SK-N-SH (cell line): ENCODE measurements at regions not wholly inside any gene's neighbourhood (a gene's known extent, or its start where the extent isn't known, plus 50 kb on each side); places are given as distances from the start of the nearest gene placed in this dataset.

Experiments
- CTCF ChIA-PET: fragments of 300-600, 350-600 bp; formaldehyde crosslinking; extraction: SDS; loops from one replicate; lab custom pipeline; 2021; lab: Yijun Ruan, JAX
- POLR2A ChIA-PET: fragments of 350-600 bp; sonication (Branson Sonifier 250); formaldehyde crosslinking; extraction: SDS; loops from one replicate; lab custom pipeline; 2020; ENCODE audit warnings: antibody characterized with exemption, inconsistent platforms; lab: Yijun Ruan, JAX
- DNase-seq: peaks from one replicate; pipeline ENCODE4 v3.0.0; 2012
- H2AFZ ChIP-seq: fragments of 200-600 bp; sonication (generic); 2 replicates; pipeline ENCODE4 v1.8.1; 2016; ENCODE audit warnings: antibody characterized with exemption, mild to moderate bottlenecking, low read depth
- H3F3A ChIP-seq: fragments of 200-600 bp; sonication (generic); replicated peaks from 2 replicates; pipeline ENCODE3; 2016; ENCODE audit warnings: antibody characterized with exemption, mild to moderate bottlenecking; ENCODE audit not compliant: insufficient read depth
- H3K27ac ChIP-seq, 2 experiments: fragments of 200-500 bp in 1 of 2; fragments of 200-600 bp in 1 of 2; sonication (Bioruptor generic) in 1 of 2; sonication (generic), shearing (Covaris generic) in 1 of 2; 2 replicates each; pipeline versions ENCODE4 v1.5.1 to v1.6.1; 2014 to 2016; ENCODE audit warnings: low read depth in 2 of 2, inconsistent platforms in 1 of 2, low read length in 1 of 2, mild to moderate bottlenecking in 1 of 2, mixed read lengths in 1 of 2
- H3K27me3 ChIP-seq: fragments of 200-600 bp; sonication (generic), shearing (Covaris generic); 2 replicates; pipeline ENCODE4 v1.6.1; 2016; ENCODE audit warnings: mixed run types; ENCODE audit not compliant: insufficient read depth
- H3K36me3 ChIP-seq, 2 experiments: fragments of 200-500 bp in 1 of 2; fragments of 200-600 bp in 1 of 2; sonication (Bioruptor generic) in 1 of 2; sonication (generic) in 1 of 2; replicated peaks in 1 of 2; 2 replicates each; pipeline versions ENCODE3 to v1.5.1; 2014 to 2016; ENCODE audit warnings: low read length in 1 of 2, mild to moderate bottlenecking in 1 of 2; ENCODE audit not compliant: insufficient read depth in 2 of 2, control insufficient read depth in 1 of 2
- H3K4me1 ChIP-seq, 2 experiments: fragments of 200-500 bp in 1 of 2; fragments of 200-600 bp in 1 of 2; sonication (Bioruptor generic) in 1 of 2; sonication (generic), shearing (Covaris generic) in 1 of 2; 2 replicates each; pipeline versions ENCODE4 v1.5.1 to v1.6.1; 2014 to 2016; ENCODE audit warnings: low read depth in 1 of 2, low read length in 1 of 2, mixed run types in 1 of 2; ENCODE audit not compliant: insufficient read depth in 2 of 2, control insufficient read depth in 1 of 2
- H3K4me2 ChIP-seq: fragments of 200-600 bp; sonication (generic), shearing (Covaris generic); 2 replicates; pipeline ENCODE4 v1.6.1; 2017; ENCODE audit warnings: mixed run types
- H3K4me3 ChIP-seq, 2 experiments: fragments of 200-500 bp in 1 of 2; fragments of 200-600 bp in 1 of 2; sonication (Bioruptor generic) in 1 of 2; sonication (generic), shearing (Covaris generic) in 1 of 2; 2 replicates each; pipeline versions ENCODE4 v1.5.1 to v1.8.1; 2014 to 2016; ENCODE audit warnings: low read depth in 2 of 2, inconsistent platforms in 1 of 2, low read length in 1 of 2, mild to moderate bottlenecking in 1 of 2, mixed read lengths in 1 of 2, moderate library complexity in 1 of 2
- H3K79me2 ChIP-seq: fragments of 200-600 bp; sonication (generic); 2 replicates; pipeline ENCODE4 v1.8.1; 2017; ENCODE audit warnings: mild to moderate bottlenecking; ENCODE audit not compliant: insufficient read depth
- H3K9ac ChIP-seq: fragments of 200-600 bp; sonication (generic); 2 replicates; pipeline ENCODE4 v1.6.1; 2017; ENCODE audit warnings: mixed run types
- H3K9me2 ChIP-seq: fragments of 200-600 bp; sonication (generic); 2 replicates; pipeline ENCODE4 v1.6.1; 2017; ENCODE audit warnings: mixed run types
- H3K9me3 ChIP-seq: fragments of 200-600 bp; sonication (generic); 2 replicates; pipeline ENCODE4 v1.6.1; 2017; ENCODE audit warnings: mixed run types, mild to moderate bottlenecking, moderate library complexity
- H4K20me1 ChIP-seq: fragments of 200-600 bp; sonication (generic); 2 replicates; pipeline ENCODE4 v1.6.1; 2017; ENCODE audit warnings: mild to moderate bottlenecking, mixed run types; ENCODE audit not compliant: insufficient read depth
- CHD2 ChIP-seq: fragments of 150-350 bp; IDR thresholded peaks from 2 replicates; pipeline ENCODE4 v1.6.1; 2018; ENCODE audit warnings: low read length; ENCODE audit not compliant: partially characterized antibody
- ELF1 ChIP-seq: IDR thresholded peaks from 2 replicates; pipeline ENCODE4 v1.4.0; 2012
- EZH2phosphoT487 ChIP-seq: fragments of 200-600 bp; sonication (generic); IDR thresholded peaks from 2 replicates; pipeline ENCODE4 v1.6.1; 2017; ENCODE audit warnings: low read depth, mixed run types, mild to moderate bottlenecking, antibody characterized with exemption, moderate library complexity, borderline replicate concordance
- JUND ChIP-seq: IDR thresholded peaks from 2 replicates; pipeline ENCODE4 v1.4.0; 2012
- NRF1 ChIP-seq: IDR thresholded peaks from 2 replicates; pipeline ENCODE4 v1.6.1; 2012; ENCODE audit warnings: low read depth, mild to moderate bottlenecking, low read length
- RAD21 ChIP-seq: IDR thresholded peaks from 2 replicates; pipeline ENCODE4 v1.6.1; 2012; ENCODE audit warnings: mild to moderate bottlenecking, low read length
- RFX5 ChIP-seq: IDR thresholded peaks from 2 replicates; pipeline ENCODE4 v1.6.1; 2012; ENCODE audit warnings: mild to moderate bottlenecking, improper control_type of control experiment, low read length
- RXRA ChIP-seq: IDR thresholded peaks from 2 replicates; pipeline ENCODE4 v1.4.0; 2012; ENCODE audit warnings: low read depth, mild to moderate bottlenecking, borderline replicate concordance
- SMC3 ChIP-seq: IDR thresholded peaks from 2 replicates; pipeline ENCODE4 v1.6.1; 2012; ENCODE audit warnings: low read depth, low read length, improper control_type of control experiment
- TAF1 ChIP-seq: IDR thresholded peaks from 2 replicates; pipeline ENCODE4 v1.6.1; 2012; ENCODE audit warnings: low read depth, mild to moderate bottlenecking, low read length, moderate library complexity, borderline replicate concordance
- TCF12 ChIP-seq: IDR thresholded peaks from 2 replicates; pipeline ENCODE4 v1.4.0; 2012
- TEAD4 ChIP-seq: IDR thresholded peaks from 2 replicates; pipeline ENCODE4 v1.4.0; 2012; ENCODE audit warnings: mild to moderate bottlenecking, borderline replicate concordance; ENCODE audit not compliant: insufficient read depth
- WGBS: methylation state at CpG from one replicate; pipeline ENCODE4 v1.1.6; 2017; ENCODE audit warnings: low lambda C conversion rate; 5-methylcytosine and 5-hydroxymethylcytosine counted together
- TF ChIP-seq, protein P1 (sequence below): fragments of 200-600 bp; sonication (generic); IDR thresholded peaks from 2 replicates; pipeline ENCODE4 v1.6.1; 2017; ENCODE audit warnings: antibody characterized with exemption, mild to moderate bottlenecking, moderate library complexity
- TF ChIP-seq, protein P2 (sequence below): IDR thresholded peaks from 2 replicates; pipeline ENCODE4; 2012
- TF ChIP-seq, protein P3 (sequence below): IDR thresholded peaks from 2 replicates; pipeline ENCODE4 v1.6.1; 2012; ENCODE audit warnings: mild to moderate bottlenecking, low read depth, low read length, moderate library complexity
- TF ChIP-seq, protein P4 (sequence below): fragments of 150-350 bp; IDR thresholded peaks from 2 replicates; pipeline ENCODE4 v1.6.1; 2016; ENCODE audit warnings: mild to moderate bottlenecking, low read depth, low read length
- TF ChIP-seq, protein P5 (sequence below): IDR thresholded peaks from 2 replicates; pipeline ENCODE4 v1.4.0; 2012; ENCODE audit warnings: low read depth, borderline replicate concordance

DNA sequence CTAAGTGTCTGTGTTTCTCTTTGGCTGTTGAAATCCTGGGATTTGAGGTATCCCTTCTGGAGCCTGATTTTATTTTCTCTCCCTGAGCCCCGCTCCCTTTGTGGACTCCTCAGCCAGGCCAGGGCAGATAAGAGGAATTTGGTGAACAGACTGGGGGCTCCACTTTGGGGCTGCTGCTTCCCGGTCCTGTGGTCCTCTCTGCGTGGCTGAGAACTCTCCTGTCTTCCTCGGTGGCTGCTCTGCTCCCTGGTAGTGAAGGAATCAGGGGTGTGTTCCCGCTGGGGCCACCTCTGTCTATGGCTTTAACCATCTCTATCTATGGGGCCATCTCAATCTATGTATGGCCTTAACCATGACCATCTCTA, 71.7 kb upstream of the SH3PXD2B start:
- Histone ChIP-seq H3K27me3 (peaks cover 5% of the 10 kb centered on the region; the same call in 1 of the 2 replicates), H3K4me2 (no peak overlapping the region), H3K36me3 (no peaks in the 10 kb centered on the region), H3K9ac (no peak overlapping the region), H3F3A (no peaks in the 10 kb centered on the region), H4K20me1 (no peaks in the 10 kb centered on the region), H3K9me2 (no peaks in the 10 kb centered on the region), H3K4me1 (peaks cover 0 to 7% of the 10 kb centered on the region in 2 experiments; a peak in 1 of 4 replicates), H3K4me3 (no peak overlapping the region), H2AFZ (no peak overlapping the region), H3K9me3 (no peaks in the 10 kb centered on the region), H3K27ac (no peak overlapping the region), H3K79me2 (no peaks in the 10 kb centered on the region)
- TF ChIP-seq, protein P1, sequence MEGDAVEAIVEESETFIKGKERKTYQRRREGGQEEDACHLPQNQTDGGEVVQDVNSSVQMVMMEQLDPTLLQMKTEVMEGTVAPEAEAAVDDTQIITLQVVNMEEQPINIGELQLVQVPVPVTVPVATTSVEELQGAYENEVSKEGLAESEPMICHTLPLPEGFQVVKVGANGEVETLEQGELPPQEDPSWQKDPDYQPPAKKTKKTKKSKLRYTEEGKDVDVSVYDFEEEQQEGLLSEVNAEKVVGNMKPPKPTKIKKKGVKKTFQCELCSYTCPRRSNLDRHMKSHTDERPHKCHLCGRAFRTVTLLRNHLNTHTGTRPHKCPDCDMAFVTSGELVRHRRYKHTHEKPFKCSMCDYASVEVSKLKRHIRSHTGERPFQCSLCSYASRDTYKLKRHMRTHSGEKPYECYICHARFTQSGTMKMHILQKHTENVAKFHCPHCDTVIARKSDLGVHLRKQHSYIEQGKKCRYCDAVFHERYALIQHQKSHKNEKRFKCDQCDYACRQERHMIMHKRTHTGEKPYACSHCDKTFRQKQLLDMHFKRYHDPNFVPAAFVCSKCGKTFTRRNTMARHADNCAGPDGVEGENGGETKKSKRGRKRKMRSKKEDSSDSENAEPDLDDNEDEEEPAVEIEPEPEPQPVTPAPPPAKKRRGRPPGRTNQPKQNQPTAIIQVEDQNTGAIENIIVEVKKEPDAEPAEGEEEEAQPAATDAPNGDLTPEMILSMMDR, result no peak
- TF ChIP-seq TCF12 (no peak), SMC3 (no peak), ELF1 (no peak), JUND (no peak), EZH2phosphoT487 (no peak), RFX5 (no peak), NRF1 (no peak), TEAD4 (no peak), RXRA (no peak)
- TF ChIP-seq, protein P2, sequence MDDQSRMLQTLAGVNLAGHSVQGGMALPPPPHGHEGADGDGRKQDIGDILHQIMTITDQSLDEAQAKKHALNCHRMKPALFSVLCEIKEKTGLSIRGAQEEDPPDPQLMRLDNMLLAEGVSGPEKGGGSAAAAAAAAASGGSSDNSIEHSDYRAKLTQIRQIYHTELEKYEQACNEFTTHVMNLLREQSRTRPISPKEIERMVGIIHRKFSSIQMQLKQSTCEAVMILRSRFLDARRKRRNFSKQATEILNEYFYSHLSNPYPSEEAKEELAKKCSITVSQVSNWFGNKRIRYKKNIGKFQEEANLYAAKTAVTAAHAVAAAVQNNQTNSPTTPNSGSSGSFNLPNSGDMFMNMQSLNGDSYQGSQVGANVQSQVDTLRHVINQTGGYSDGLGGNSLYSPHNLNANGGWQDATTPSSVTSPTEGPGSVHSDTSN, result no peak
- ChIA-PET CTCF (no interaction called here), POLR2A (no interaction called here)
- WGBS, result 32% methylated on average over 5 of the region's 5 CpGs
- no peak for DNase-seq

DNA sequence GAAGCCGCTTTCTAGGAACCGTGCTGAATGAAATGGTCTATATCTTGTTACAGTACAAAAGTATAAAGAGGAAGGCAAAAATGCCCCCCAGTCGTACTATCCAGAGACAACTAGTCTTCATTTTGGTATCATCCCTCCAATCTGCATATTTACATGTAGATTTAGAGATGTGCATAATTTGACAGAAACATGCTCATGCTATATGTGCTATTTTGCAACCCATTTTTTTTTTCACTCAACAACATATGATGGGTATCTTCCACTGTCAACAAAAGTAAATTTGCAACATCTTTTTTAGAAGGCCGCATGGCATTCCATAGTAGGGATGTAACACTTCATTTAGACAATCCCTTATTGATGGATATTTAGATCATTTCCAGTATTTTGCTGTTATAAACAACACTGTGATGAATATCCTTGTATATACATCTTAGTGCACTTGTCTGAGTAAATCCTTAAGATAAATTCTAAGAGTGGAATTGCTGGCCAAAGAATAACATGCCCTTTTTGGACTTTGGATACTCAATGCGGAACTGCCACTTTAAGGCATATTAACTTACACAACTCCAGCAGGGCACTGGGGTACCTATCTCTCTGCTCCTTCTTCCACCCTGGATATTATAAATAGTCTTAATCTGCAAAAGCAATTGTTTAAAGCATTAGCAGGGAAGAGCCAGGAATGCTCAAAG, 71.1 kb upstream of the SH3PXD2B start:
- Histone ChIP-seq H3K27ac (no peak overlapping the region), H3K9me3 (no peaks in the 10 kb centered on the region), H3K4me3 (no peak overlapping the region), H3K9ac (no peak overlapping the region), H3F3A (no peaks in the 10 kb centered on the region), H4K20me1 (no peaks in the 10 kb centered on the region), H3K27me3 (peaks cover 5% of the 10 kb centered on the region; the same call in 1 of the 2 replicates), H2AFZ (no peak overlapping the region), H3K9me2 (no peaks in the 10 kb centered on the region), H3K79me2 (no peaks in the 10 kb centered on the region), H3K4me1 (peaks cover 0 to 7% of the 10 kb centered on the region in 2 experiments; a peak in 1 of 4 replicates), H3K36me3 (no peaks in the 10 kb centered on the region), H3K4me2 (no peak overlapping the region)
- ChIA-PET CTCF (no interaction called here), POLR2A (no interaction called here)
- DNase-seq, result no peak
- WGBS, result 74% methylated on average over 5 of the region's 5 CpGs
- no peak for TF ChIP-seq CHD2
- no peak for TF ChIP-seq NRF1
- no peak for TF ChIP-seq RAD21
- no peak for TF ChIP-seq RXRA
- TF ChIP-seq, protein P3, sequence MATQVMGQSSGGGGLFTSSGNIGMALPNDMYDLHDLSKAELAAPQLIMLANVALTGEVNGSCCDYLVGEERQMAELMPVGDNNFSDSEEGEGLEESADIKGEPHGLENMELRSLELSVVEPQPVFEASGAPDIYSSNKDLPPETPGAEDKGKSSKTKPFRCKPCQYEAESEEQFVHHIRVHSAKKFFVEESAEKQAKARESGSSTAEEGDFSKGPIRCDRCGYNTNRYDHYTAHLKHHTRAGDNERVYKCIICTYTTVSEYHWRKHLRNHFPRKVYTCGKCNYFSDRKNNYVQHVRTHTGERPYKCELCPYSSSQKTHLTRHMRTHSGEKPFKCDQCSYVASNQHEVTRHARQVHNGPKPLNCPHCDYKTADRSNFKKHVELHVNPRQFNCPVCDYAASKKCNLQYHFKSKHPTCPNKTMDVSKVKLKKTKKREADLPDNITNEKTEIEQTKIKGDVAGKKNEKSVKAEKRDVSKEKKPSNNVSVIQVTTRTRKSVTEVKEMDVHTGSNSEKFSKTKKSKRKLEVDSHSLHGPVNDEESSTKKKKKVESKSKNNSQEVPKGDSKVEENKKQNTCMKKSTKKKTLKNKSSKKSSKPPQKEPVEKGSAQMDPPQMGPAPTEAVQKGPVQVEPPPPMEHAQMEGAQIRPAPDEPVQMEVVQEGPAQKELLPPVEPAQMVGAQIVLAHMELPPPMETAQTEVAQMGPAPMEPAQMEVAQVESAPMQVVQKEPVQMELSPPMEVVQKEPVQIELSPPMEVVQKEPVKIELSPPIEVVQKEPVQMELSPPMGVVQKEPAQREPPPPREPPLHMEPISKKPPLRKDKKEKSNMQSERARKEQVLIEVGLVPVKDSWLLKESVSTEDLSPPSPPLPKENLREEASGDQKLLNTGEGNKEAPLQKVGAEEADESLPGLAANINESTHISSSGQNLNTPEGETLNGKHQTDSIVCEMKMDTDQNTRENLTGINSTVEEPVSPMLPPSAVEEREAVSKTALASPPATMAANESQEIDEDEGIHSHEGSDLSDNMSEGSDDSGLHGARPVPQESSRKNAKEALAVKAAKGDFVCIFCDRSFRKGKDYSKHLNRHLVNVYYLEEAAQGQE, result no peak
- TF ChIP-seq, protein P4, sequence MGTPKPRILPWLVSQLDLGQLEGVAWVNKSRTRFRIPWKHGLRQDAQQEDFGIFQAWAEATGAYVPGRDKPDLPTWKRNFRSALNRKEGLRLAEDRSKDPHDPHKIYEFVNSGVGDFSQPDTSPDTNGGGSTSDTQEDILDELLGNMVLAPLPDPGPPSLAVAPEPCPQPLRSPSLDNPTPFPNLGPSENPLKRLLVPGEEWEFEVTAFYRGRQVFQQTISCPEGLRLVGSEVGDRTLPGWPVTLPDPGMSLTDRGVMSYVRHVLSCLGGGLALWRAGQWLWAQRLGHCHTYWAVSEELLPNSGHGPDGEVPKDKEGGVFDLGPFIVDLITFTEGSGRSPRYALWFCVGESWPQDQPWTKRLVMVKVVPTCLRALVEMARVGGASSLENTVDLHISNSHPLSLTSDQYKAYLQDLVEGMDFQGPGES, result no peak
- no peak for TF ChIP-seq TAF1
- TF ChIP-seq, protein P5, sequence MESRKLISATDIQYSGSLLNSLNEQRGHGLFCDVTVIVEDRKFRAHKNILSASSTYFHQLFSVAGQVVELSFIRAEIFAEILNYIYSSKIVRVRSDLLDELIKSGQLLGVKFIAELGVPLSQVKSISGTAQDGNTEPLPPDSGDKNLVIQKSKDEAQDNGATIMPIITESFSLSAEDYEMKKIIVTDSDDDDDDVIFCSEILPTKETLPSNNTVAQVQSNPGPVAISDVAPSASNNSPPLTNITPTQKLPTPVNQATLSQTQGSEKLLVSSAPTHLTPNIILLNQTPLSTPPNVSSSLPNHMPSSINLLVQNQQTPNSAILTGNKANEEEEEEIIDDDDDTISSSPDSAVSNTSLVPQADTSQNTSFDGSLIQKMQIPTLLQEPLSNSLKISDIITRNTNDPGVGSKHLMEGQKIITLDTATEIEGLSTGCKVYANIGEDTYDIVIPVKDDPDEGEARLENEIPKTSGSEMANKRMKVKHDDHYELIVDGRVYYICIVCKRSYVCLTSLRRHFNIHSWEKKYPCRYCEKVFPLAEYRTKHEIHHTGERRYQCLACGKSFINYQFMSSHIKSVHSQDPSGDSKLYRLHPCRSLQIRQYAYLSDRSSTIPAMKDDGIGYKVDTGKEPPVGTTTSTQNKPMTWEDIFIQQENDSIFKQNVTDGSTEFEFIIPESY, result no peak
